Iris pigment epithelial cell (primary cell): ENCODE measurements at regions not wholly inside any gene's neighbourhood (a gene's known extent, or its start where the extent isn't known, plus 50 kb on each side); places are given as distances from the start of the nearest gene placed in this dataset.

Source experiments
- DNase-seq: peaks from one replicate; pipeline ENCODE4 v3.0.0-alpha.2; 2011; ENCODE audit warnings: low read depth

DNA sequence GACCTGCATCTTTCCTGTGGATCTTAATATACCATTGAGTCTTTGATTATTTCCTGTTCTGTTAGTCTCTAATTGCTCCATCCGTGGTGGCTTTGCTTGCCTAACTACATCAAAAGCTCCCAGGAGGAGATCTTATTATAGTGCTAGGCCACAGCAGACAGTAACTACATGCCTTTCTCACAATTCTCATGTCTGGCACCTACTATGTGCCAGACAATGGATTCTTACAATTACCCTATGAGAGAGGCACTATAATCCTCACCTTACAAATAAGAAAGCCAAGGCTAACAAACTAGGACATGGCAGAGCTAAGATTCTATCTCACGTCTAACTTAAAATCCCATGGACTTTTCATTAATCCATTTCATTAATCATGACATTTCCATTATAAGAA is 70.3 kb upstream of the TARS1 start:
- no peak for DNase-seq

DNA sequence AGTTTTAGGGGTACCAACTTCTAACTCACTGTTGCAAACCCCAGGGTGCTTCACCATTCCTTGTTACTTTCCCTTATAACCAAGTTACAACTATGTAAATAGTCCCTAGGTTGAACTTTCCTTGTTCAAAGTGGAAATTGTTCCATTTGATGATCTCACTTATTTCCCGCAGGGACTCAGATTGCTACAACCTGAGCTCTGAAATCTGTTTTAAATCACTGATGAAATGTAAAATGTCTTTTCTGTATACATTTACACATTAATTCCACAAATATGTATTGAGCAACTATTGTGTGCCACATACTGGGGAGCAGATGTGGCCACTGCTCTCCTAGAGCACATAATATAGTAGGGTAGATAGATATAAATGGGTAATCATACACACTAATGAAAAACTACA is 69.1 kb upstream of the TARS1 start:
- DNase-seq, result peak; percentile 88

GRCh38 chr5:33372721-33373472 is 67.9 kb upstream of the TARS1 start:
- no peak for DNase-seq

GRCh38 chr5:33375900-33376299 is 64.9 kb upstream of the TARS1 start:
- DNase-seq, result no peak

DNA sequence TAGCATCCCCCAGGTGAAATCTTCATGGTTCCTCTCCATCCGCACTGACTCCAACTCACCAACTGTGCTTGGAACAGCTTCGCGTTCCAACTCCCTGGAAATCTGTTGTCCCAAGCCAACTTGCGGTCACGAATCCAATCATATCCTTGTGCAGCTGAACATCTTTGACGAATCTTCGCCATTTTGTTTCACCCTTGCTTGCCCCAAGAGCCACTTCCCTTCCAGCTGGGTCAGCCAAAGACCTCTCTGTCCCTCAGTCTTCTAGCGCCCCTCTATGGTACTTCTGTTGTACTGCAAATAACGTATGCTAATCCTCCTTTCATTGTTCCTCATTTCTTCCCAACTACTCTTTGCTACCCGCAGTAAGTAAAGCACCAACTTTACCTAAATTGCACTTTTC is 61.0 kb upstream of the TARS1 start:
- DNase-seq, result peak; percentile 56

DNA sequence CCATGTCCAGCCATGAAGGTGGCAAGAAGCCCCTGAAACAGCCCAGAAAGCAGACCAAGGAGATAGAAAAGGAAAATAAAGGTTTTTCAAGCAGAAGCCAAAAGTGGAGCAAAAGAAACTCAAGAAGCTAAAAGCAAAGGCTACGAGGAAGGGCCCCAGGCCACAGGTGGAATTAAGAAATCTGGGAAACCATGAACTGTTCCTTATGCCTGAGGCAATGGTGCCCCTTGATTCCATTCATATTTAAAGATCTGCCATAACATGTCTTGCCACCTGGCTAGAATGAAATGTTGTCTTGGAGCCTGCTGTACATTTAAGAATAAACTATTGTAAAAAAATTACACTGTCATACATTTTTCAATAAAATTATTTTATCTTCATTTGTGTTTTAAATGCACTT is 59.5 kb upstream of the TARS1 start:
- no peak for DNase-seq
